HG03378 (cell line): ENCODE measurements at regions not wholly inside any gene's neighbourhood (a gene's known extent, or its start where the extent isn't known, plus 50 kb on each side); places are given as distances from the start of the nearest gene placed in this dataset.
"Not testable (repeated sequence)": the region's sequence is repeated elsewhere in the genome, so short reads cannot be mapped to it uniquely, and the experiment has no call there.

Experiments used
- ATAC-seq: cut with Tn5 transposase; IDR thresholded peaks from one replicate; pipeline ENCODE4 v1.9.1; 2021; ENCODE audit warnings: mild to moderate bottlenecking, moderate library complexity; ENCODE audit not compliant: unreplicated experiment

DNA sequence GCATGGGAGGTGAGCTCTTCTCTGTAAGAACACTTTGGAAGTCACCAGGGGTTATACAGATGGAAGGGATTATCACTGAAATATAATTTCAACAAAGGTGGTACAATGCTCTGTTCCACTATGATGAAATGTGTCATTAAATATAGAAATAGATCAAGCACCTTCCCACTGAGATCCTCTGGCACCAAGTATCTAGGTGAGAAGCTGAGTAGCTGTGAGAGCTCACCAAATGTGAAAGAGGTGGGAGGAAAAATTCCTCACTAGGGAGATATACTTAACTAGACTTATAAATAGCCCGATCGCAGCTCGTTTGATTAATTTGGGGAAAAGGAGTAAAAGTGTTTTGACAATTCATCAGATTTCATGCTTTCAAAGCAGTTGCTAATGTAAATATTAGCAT lies 247.6 kb downstream of the SMAD2 start:
- no peak for ATAC-seq

- ATAC-seq: peak; percentile 81
These were observed 250.0 kb downstream of the SMAD2 start for GRCh38 chr18:47680488-47680887.

DNA sequence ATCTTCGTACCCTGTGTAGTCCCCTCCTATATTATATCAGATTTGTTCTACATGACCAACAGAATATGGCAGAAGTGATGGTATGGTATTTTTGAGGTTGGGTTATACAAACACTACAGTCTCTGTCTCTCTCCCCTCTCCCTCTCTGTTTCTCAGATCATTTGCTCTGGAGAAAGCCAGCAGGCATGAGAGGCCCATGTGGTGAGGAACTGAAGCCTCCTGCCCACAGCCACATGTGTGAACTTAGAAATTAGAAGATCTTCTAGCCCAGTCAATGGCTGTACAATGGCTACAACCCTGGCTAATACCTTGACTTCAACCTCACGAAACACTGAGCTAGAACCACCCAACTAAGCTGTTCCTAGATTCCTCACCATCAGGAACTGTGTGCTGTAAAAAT lies 250.6 kb downstream of the SMAD2 start:
- peak; percentile 66 for ATAC-seq

DNA sequence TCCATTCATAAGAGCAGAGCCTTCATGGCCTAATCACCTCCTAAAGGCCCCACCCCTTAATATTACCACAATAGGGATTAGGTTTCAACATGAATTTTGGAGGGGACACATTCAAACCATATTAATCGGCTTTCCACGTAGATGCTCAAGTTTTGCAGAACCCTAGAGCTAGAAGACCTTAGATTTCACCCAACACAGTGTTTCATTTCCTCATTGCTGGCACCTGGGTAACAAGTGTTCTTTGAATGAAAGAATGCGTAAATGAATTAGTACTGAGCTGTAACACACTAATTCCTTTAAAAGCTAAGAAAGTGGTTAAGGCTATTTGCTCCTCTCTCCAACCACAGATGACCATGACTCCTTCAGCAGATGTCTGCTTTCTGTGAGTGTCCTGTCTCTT lies 252.5 kb downstream of the SMAD2 start:
- no peak for ATAC-seq

- ATAC-seq: no peak
These were observed 260.6 kb downstream of the SMAD2 start for GRCh38 chr18:47669815-47670214.

GRCh38 chr18:47658498-47658897 lies 272.0 kb downstream of the SMAD2 start:
- no peak for ATAC-seq

GRCh38 chr18:47654988-47655387 lies 275.5 kb downstream of the SMAD2 start:
- ATAC-seq: no peak

DNA sequence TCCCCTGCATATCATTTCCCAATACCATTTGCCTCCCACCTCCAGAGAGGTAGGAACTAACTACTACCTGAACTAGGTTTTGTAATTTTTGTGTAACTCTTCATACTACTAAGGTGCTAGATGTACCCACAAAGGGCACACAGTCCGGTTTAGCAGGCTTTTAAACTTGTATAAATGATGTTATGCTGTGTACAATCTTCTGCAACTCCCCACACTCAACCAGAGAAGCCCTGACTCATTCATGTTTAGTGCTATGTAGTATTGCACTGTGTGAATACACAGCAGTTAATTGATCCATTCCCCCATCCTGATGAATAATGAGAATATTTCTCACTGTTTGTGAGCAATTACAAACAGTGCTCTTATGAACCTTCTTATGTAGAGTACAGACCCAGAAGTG lies 285.6 kb downstream of the SMAD2 start:
- ATAC-seq: no peak

DNA sequence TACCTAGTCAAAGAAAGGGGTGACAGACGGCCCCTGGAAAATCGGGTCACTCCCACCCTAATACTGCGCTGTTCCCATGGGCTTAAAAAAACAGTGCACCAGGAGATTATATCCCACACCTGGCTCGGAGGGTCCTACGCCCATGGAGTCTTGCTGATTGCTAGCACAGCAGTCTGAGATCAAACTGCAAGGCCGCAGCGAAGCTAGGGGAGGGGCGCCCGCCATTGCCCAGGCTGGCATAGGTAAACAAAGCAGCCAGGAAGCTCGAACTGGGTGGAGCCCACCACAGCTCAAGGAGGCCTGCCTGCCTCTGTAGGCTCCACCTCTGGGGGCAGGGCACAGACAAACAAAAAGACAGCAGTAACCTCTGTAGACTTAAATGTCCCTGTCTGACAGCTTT lies 292.9 kb downstream of the SMAD2 start:
- ATAC-seq: not testable (repeated sequence)

DNA sequence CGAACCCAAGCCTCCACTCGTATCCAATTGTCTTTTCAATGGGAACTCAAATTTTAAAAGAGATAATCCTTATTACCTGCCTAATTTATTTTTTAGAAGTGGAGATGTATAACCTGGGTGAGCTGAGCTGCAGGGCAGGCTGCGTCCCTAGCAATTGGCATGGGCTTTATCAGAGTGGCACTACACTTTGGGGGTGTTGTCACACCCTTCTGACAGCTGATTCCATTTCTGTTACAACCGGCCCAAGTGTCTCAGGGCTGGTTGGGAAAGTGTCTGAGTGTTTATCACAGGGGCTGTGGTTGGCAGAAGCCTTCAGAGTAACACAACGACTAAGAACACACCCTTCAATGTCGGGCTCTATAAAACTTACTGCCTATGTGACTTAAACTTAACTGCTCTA lies 295.0 kb downstream of the SMAD2 start:
- no peak for ATAC-seq

- ATAC-seq: no peak
These were observed 297.4 kb downstream of the SMAD2 start for GRCh38 chr18:47632970-47633635.

DNA sequence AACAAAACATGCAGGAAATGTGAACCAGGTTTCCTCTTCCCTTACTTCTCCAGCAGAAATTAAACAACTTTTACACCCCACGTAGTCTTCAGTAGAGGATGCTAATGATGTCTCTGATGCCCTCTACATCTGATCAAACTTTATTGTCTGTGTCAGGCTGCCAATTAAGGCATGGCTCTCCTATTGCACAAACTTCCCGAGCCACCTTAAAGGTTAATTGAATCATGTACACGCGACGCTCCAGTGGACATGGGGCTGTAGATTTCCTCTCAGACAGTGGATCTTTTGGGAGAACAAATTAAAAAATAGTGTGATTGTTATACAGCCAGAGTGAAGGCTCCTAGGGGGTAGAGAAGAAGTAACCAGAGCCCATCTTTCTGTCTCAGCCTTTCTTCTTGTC lies 301.6 kb downstream of the SMAD2 start:
- no peak for ATAC-seq

DNA sequence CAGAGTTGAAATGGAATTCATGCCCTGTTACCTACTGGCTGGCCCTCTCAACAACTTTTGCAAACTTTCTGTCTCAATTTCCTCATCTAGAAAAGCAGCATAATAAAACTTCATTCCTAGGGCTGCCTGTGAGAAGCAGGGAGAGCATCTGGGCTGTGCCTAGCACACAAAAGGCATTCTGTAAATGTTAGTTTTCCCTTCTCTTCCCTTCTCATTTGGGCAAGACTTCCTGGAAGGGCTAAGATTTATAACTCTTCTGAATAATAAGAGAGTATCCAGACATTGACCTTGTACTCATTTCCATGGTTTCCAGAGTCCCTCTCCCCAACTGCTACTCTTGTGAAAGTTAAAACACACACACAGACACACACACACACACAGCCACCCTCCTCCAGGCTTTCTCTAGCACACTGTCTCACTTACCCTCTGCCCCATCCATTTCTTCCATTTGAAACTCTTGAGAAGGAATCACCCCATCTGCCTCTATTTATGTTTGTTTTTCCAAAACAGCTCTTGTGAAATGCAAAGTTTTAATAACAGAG lies 302.1 kb downstream of the SMAD2 start:
- ATAC-seq: no peak

GRCh38 chr18:47627030-47627429 lies 303.4 kb downstream of the SMAD2 start:
- ATAC-seq: no peak

GRCh38 chr18:47619771-47620448 lies 310.5 kb downstream of the SMAD2 start:
- no peak for ATAC-seq

DNA sequence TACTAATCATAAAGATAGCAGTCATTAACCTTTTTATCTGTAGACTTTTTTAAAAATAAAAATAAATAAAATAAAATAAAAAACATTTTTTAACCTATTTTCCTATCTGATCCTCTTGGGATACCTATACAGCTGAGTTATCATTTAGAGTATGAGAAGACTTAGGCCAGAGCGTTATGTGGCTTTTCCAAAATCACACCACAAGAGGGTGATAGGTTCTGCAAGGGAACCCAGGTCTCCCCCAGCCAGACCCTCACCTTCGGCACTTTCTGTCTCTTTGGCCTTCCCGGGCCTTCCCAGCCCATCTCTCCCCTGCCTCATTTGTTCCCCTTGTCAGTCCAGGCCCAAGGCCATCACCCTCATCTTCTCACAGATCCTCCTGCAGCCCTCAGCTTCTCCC lies 311.7 kb downstream of the SMAD2 start:
- no peak for ATAC-seq

- no peak for ATAC-seq
These were observed 315.4 kb downstream of the SMAD2 start for GRCh38 chr18:47615043-47615442.

GRCh38 chr18:47613929-47614328 lies 316.5 kb downstream of the SMAD2 start:
- no peak for ATAC-seq

GRCh38 chr18:47611649-47612048 lies 318.8 kb downstream of the SMAD2 start:
- no peak for ATAC-seq

DNA sequence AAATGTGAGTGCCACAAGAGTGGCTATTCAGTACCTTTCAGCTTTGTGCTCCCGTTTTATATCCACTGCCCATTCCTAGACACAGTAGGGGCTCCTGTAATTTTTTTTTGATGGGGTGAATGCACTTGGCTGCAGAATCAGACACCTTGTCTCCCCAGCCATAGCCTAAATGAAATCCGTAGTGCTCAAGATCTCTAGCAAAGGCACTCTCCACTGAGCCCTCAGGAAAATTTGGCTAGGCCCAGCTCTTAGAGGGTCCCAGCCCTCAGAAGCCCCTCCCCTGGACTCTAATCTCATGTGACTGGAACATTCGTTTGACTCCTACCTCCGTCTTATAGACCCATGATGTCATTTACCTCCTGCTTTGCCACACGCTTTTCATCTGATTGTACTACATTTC lies 323.9 kb downstream of the SMAD2 start:
- ATAC-seq: no peak

DNA sequence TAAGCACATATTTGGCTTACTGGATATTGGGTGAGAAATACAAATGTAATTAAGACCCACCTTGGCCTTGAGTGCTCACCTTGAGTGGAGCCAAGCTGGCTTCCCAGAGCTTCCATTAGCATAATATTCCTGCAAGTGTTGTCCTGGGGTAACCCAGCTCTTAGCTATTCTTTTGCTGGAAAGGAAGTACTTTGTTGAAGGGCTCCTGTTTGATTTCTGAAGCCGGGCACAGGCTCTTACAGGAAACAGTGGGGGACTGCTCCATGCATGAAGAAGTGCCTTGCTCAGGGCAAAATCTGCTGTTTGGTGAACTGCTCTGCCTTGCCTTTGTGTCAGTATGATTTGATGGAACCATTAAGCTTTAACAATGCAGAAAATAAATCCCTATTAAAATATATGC lies 325.4 kb downstream of the SMAD2 start:
- no peak for ATAC-seq

GRCh38 chr18:47604021-47604420 lies 326.4 kb downstream of the SMAD2 start:
- no peak for ATAC-seq

DNA sequence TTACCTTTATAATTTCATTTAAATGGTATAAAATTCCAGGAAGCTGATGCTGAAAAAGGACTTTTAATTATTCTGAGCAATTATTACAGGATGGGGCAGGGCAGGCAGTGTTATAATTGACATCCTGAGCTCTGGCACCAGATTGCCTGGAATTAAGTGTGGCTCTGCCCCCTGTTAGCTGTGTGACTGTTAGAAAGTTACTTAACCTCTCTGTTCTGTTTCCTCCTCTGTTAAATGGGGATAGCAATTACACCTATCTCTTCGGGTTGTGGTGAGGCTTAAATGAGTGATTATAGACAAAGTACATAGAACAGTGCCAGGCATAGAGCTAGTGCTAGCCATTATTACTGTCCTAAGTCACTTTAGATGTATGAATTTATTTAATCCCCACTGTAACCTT lies 327.3 kb downstream of the SMAD2 start:
- ATAC-seq: no peak
